Pancreas (tissue), 10 donors: ENCODE measurements at regions not wholly inside any gene's neighbourhood (a gene's known extent, or its start where the extent isn't known, plus 50 kb on each side); places are given as distances from the start of the nearest gene placed in this dataset.

Source experiments
- ATAC-seq, 4 donors: fragments of 200-7000 bp; cut with Tn5 transposase; one replicate each; pipeline versions ENCODE4 v1.8.0 to v1.9.1; 2020; ENCODE audit warnings: mild to moderate bottlenecking in 4 of 4, moderate library complexity in 4 of 4
- DNase-seq, 6 donors: peaks; one replicate each; pipeline ENCODE4 v3.0.0-alpha.2; 2020
- FAIRE-seq: peaks from 2 replicates; lab custom pipeline; 2012; peaks lifted over from hg19 to GRCh38; lab: Jason Lieb, UNC
- H3K27ac ChIP-seq, 4 donors: fragments of 200-600 bp; sonication (generic); 1 replicate in 3 of 4; 2 replicates in 1 of 4; pipeline versions ENCODE4 v1.5.0 to v1.8.0; 2020
- H3K27me3 ChIP-seq, 4 donors: fragments of 200-600 bp; one replicate each; pipeline ENCODE4 v1.8.0; 2021
- H3K36me3 ChIP-seq, 3 donors: fragments of 200-600 bp; sonication (generic) in 1 of 3; one replicate each; pipeline versions ENCODE4 v1.5.0 to v1.8.0; 2020 to 2021
- H3K4me1 ChIP-seq, 3 donors: fragments of 200-600 bp; one replicate each; pipeline ENCODE4 v1.8.0; 2021
- H3K4me3 ChIP-seq, 4 donors: fragments of 200-600 bp; sonication (generic) in 2 of 4; one replicate each; pipeline versions ENCODE4 v1.5.0 to v1.8.0; 2020 to 2021
- H3K9me3 ChIP-seq, 4 donors: fragments of 200-600 bp; one replicate each; pipeline ENCODE4 v1.8.0; 2021
- WGBS, 2 donors: extraction: QIAGEN DNeasy Blood & Tissue Kit; methylation state at CpG; one replicate each; pipeline ENCODE4 v1.1.7; 2013; 5-methylcytosine and 5-hydroxymethylcytosine counted together
- intact Hi-C, 3 donors: fragments of 100-400 bp; cut with DNase I; formaldehyde crosslinking; loops; one replicate each; pipeline versions ENCODE4 v1.11.1 to v1.14.2; 2022
- TF ChIP-seq, protein P1 (sequence below), 4 donors: fragments of 200-600 bp; sonication (generic) in 3 of 4; IDR thresholded peaks; one replicate each; pipeline versions ENCODE4 v1.5.0 to v1.8.0; 2021; ENCODE audit warnings: antibody characterized with exemption in 4 of 4
- donor health status: healthy with polysubstance abuse.
- donor health status: DM: no; HTN: no; CAD: no; lungs with moderate emphysema.
- donor health status: DM: no; HTN: no; CAD: no.
- donor health status: control.
- donor health status: control.
- donor health status: Bipolar disorder and iron deficiency.
- donor health status: DM: yes; HTN: yes; CAD: no.
- donor health status: DM: no; HTN: no; CAD: no.
- donor health status: DM: no; HTN: no; CAD: no.
- donor health status: DM: yes; HTN: yes; CAD: no.

DNA sequence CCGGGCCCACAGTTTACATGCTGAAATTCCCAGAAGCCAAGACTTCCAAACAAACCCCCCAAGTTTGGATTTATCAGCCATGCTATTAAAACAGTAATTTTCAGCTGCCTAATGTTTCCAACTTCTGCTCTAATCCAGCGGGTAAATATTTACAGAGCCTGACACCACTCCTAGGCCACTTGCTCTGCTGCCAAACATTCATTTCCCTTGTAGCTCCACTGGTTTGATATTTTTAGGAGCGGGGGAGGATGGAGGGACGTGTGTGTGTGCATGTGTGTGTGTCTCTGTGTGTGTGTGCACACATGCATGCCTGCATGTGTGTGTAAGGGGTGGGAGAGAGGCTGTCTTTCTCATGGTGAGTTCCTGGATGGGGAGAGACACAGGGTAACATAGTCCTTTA, 115.7 kb upstream of the PJA1 start:
- TF ChIP-seq, protein P1, sequence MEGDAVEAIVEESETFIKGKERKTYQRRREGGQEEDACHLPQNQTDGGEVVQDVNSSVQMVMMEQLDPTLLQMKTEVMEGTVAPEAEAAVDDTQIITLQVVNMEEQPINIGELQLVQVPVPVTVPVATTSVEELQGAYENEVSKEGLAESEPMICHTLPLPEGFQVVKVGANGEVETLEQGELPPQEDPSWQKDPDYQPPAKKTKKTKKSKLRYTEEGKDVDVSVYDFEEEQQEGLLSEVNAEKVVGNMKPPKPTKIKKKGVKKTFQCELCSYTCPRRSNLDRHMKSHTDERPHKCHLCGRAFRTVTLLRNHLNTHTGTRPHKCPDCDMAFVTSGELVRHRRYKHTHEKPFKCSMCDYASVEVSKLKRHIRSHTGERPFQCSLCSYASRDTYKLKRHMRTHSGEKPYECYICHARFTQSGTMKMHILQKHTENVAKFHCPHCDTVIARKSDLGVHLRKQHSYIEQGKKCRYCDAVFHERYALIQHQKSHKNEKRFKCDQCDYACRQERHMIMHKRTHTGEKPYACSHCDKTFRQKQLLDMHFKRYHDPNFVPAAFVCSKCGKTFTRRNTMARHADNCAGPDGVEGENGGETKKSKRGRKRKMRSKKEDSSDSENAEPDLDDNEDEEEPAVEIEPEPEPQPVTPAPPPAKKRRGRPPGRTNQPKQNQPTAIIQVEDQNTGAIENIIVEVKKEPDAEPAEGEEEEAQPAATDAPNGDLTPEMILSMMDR (IDR thresholded peaks at IDR 0.05): no peak
- ATAC-seq (peak; percentile 74 to 89 (median 84)), FAIRE-seq (no peak), DNase-seq (peak in 3 of 6 donors; percentile 21 to 32 (median 21))
- WGBS, 2 donors: 5 to 7% methylated on average over 4 of the region's 4 CpGs
- H3K27me3 ChIP-seq: peaks cover 0 to 8% (median 0%) of the 10 kb centered on the region in 4 donors
- peaks cover 0 to 8% (median 3%) of the 10 kb centered on the region in 3 donors for H3K4me1 ChIP-seq
- H3K27ac ChIP-seq: no peak overlapping the region
- no peak overlapping the region for H3K4me3 ChIP-seq
- H3K36me3 ChIP-seq: no peaks in the 10 kb centered on the region
- no peaks in the 10 kb centered on the region for H3K9me3 ChIP-seq
- intact Hi-C loops: loop anchor here in 2 of 3 donors (5.0 to 10.0 kb wide), 2 partner anchors 186 to 454 kb away; partner anchors contain the start of gene EFNB1 (in 1 of the 2)

DNA sequence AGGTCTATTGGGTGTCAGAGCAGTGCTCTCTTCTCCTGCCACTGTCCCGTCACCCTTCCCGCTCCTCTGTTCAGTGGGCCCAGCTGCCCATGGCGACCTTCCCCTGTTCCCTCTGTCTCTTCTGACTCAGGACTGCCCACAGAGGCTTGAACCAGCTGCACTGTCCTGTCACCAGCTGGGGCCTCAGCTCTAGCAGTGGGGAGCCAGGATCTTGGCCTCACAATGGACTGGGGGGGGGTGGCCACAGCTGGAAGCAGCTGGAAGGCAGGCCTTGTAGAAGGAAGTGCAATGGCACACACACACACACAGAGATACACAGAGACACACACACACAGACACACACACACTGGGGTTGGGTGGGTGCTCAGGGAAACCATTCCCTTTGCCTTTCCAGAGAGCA, 114.0 kb upstream of the PJA1 start:
- H3K27me3 ChIP-seq: peaks cover 0 to 15% (median 0%) of the 10 kb centered on the region in 4 donors
- FAIRE-seq (no peak), DNase-seq (no peak), ATAC-seq (no peak)
- intact Hi-C loops: no loop called here
- no peaks in the 10 kb centered on the region for H3K9me3 ChIP-seq
- no peak overlapping the region for H3K4me3 ChIP-seq
- no peak overlapping the region for H3K27ac ChIP-seq
- TF ChIP-seq, protein P1 (IDR thresholded peaks at IDR 0.05): no peak
- 76 to 96% methylated on average over 3 of the region's 3 CpGs for WGBS, 2 donors
- peaks cover 0 to 8% (median 3%) of the 10 kb centered on the region in 3 donors for H3K4me1 ChIP-seq
- no peaks in the 10 kb centered on the region for H3K36me3 ChIP-seq

DNA sequence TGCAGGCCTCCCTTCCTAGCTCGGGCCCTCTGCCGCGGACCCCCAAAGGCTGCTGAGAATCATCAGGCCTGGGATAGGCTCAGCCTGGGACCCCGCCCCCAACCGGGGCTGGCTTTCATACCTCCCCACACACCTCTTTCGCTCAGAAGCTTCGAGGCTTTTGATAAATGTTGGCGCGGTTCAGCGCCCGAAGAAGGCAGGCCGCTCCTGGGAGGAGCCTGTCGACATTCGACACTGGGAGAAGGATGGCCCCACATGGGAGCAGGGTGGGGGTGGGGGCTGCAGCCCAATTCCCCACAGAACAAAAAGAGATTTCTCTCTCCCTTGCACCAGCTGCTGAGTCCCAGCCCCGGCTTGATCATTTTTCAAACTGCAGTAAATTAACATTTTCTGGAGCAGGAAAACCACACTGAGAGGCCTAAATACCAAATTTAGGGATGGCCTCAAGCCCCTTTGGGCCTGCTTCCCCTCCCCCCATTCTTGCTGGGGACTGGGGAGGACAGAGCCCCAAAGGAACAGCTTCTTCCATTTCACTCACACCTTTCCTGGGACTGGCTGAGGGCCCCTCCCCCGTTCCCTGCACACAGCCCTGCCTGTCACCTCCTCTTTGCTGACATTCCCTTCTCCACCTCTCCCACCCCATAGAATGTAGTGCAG, 112.9 kb upstream of the PJA1 start:
- Histone ChIP-seq H3K27me3 (peaks cover 0 to 9% (median 0%) of the 10 kb centered on the region in 4 donors), H3K4me1 (peaks cover 0 to 8% (median 3%) of the 10 kb centered on the region in 3 donors), H3K36me3 (no peaks in the 10 kb centered on the region), H3K27ac (no peak overlapping the region), H3K4me3 (no peak overlapping the region), H3K9me3 (no peaks in the 10 kb centered on the region)
- no peak for FAIRE-seq
- intact Hi-C loops: no loop called here
- 59 to 73% methylated on average over 16 of the region's 16 CpGs for WGBS, 2 donors
- TF ChIP-seq, protein P1 (IDR thresholded peaks at IDR 0.05): no peak
- no peak for ATAC-seq
- DNase-seq: no peak

DNA sequence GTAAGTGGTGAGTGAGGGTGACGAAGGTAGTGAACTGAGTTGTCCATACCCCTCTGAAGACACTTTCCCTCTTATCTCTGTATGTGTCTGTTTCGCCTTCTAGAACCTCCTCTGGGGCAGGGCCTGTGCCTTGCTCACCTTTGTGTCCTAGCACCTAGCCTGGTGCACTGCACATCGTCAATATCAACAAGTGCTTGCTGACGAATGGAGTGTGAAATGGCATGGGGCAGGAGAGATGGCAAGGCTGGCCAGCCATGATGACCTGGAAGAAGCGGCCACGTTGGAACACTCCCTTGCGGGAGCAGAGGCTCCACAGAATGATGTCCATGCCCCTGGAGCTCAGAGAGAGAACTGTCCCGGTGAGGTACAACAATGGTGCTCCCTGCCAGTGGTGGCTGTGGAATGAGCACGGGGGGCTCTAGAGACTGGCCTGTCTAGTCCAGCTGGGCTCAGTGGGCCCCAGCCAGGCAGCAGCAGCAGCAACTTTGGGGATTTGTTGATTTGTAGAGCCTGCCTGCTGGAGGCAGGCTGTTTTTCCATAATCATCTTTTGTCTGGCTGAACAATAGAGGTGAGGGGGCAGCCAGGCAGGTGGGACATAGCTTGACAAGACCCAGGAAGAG, 112.2 kb upstream of the PJA1 start:
- DNase-seq (no peak), ATAC-seq (no peak), FAIRE-seq (no peak)
- TF ChIP-seq, protein P1 (IDR thresholded peaks at IDR 0.05): no peak
- WGBS, 2 donors: 77 to 91% methylated on average over 9 of the region's 9 CpGs
- Histone ChIP-seq H3K27ac (no peak overlapping the region), H3K4me3 (no peak overlapping the region), H3K4me1 (peaks cover 0 to 8% (median 3%) of the 10 kb centered on the region in 3 donors), H3K36me3 (no peaks in the 10 kb centered on the region), H3K9me3 (no peaks in the 10 kb centered on the region), H3K27me3 (peaks cover 0 to 8% (median 0%) of the 10 kb centered on the region in 4 donors)
- intact Hi-C loops: no loop called here

DNA sequence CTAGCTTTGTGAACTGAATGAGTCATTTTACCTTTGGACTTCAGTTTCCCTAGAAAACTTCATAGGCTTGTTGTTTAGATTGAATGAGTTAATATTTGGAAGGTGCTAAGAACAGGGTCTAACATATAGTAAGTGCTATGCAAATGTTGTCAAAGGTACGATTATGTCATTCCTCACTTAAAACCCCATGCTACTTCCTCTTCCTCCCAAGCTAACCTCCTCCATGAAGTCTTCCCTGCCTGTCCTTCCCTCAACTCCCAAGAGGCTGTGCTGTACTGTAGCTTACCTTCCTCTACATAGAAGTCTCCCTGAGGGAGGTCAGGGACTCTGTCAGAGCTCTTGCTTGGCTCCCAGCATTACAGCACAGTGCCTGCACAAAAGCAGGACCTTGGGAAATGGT, 103.4 kb upstream of the PJA1 start:
- DNase-seq (no peak), FAIRE-seq (no peak), ATAC-seq (no peak)
- no peak overlapping the region for H3K4me3 ChIP-seq
- intact Hi-C loops: no loop called here
- H3K27me3 ChIP-seq: peaks cover 0 to 5% (median 0%) of the 10 kb centered on the region in 4 donors
- no peaks in the 10 kb centered on the region for H3K4me1 ChIP-seq
- H3K27ac ChIP-seq: no peak overlapping the region
- H3K9me3 ChIP-seq: no peaks in the 10 kb centered on the region
- no peaks in the 10 kb centered on the region for H3K36me3 ChIP-seq
- WGBS, 2 donors: 45 to 53% methylated on average over 1 of the region's 1 CpG
- TF ChIP-seq, protein P1 (IDR thresholded peaks at IDR 0.05): no peak
